ENCODE measurements at regions not wholly inside any gene's neighbourhood (a gene's known extent, or its start where the extent isn't known, plus 50 kb on each side); places are given as distances from the start of the nearest gene placed in this dataset.

GRCh38 chr11:43602670-43603069, 77.9 kb upstream of the HSD17B12 start:
- DNase-seq = no peak

- DNase-seq = no peak
Measured at GRCh38 chr11:43614214-43614613, 66.3 kb upstream of the HSD17B12 start.

GRCh38 chr11:43619863-43620505, 60.6 kb upstream of the HSD17B12 start:
- no peak for DNase-seq

- DNase-seq = no peak
Measured at GRCh38 chr11:43626798-43627197, 53.7 kb upstream of the HSD17B12 start.
